OCI-LY7 (cell line): ENCODE measurements at regions not wholly inside any gene's neighbourhood (a gene's known extent, or its start where the extent isn't known, plus 50 kb on each side); places are given as distances from the start of the nearest gene placed in this dataset.

Experiments
- BruUV-seq: library from RNA; stranded (reverse); fragments of 400-500 nt; replicated peaks from 2 replicates; lab custom pipeline; 2021; lab: Mats Ljungman, UMichigan
- CTCF ChIA-PET: fragments of 300-600 bp; sonication (Branson Sonifier 250); formaldehyde crosslinking; loops from one replicate; lab custom pipeline; 2022; ENCODE audit warnings: antibody characterized with exemption; ENCODE audit not compliant: unreplicated experiment; lab: Charles Lee
- POLR2A ChIA-PET: fragments of 300-600 bp; sonication (Branson Sonifier 250); formaldehyde crosslinking; loops from one replicate; lab custom pipeline; 2022; ENCODE audit warnings: antibody characterized with exemption; lab: Charles Lee
- DNase-seq: peaks from one replicate; pipeline ENCODE4 v3.0.0-alpha.2; 2015; ENCODE audit warnings: low spot score
- H2AFZ ChIP-seq: fragments of 200-600 bp; sonication (generic), shearing (Covaris generic); 2 replicates; pipeline ENCODE4 v1.6.1; 2014; ENCODE audit warnings: mild to moderate bottlenecking, antibody characterized with exemption, low read length, moderate library complexity
- H3K27ac ChIP-seq: fragments of 200-600 bp; sonication (generic); 2 replicates; pipeline ENCODE4 v1.5.1; 2014; ENCODE audit warnings: mixed run types, low read depth, mild to moderate bottlenecking, moderate library complexity, low read length, inconsistent platforms; ENCODE audit not compliant: poor library complexity, severe bottlenecking
- H3K36me3 ChIP-seq: fragments of 200-600 bp; sonication (generic); 2 replicates; pipeline ENCODE4 v1.6.1; 2014; ENCODE audit warnings: mild to moderate bottlenecking, antibody characterized with exemption, low read length, moderate library complexity, mixed read lengths; ENCODE audit not compliant: insufficient read depth
- H3K4me1 ChIP-seq: fragments of 200-600 bp; sonication (generic); 2 replicates; pipeline ENCODE4 v1.5.1; 2014; ENCODE audit warnings: mild to moderate bottlenecking, low read length; ENCODE audit not compliant: insufficient read depth, poor library complexity, severe bottlenecking
- H3K4me2 ChIP-seq: fragments of 200-600 bp; sonication (generic); 2 replicates; pipeline ENCODE4 v1.6.1; 2014; ENCODE audit warnings: mild to moderate bottlenecking, low read length
- H3K4me3 ChIP-seq: fragments of 200-600 bp; sonication (generic); 2 replicates; pipeline ENCODE4 v1.5.1; 2014; ENCODE audit warnings: mild to moderate bottlenecking, low read depth, low read length; ENCODE audit not compliant: poor library complexity, severe bottlenecking
- H3K79me2 ChIP-seq: fragments of 200-600 bp; sonication (generic); 2 replicates; pipeline ENCODE4 v1.6.1; 2016; ENCODE audit warnings: low read depth, mild to moderate bottlenecking, low read length, moderate library complexity, mixed read lengths; ENCODE audit not compliant: insufficient read depth
- H3K9me2 ChIP-seq: fragments of 200-600 bp; sonication (generic); 2 replicates; pipeline ENCODE4 v1.6.1; 2016; ENCODE audit warnings: mild to moderate bottlenecking, low read length, mixed read lengths; ENCODE audit not compliant: insufficient read depth
- H3K9me3 ChIP-seq: fragments of 200-600 bp; sonication (generic); 2 replicates; pipeline ENCODE4 v1.6.1; 2014; ENCODE audit warnings: mild to moderate bottlenecking, mixed run types, low read length, mixed read lengths
- H4K20me1 ChIP-seq: fragments of 200-600 bp; sonication (generic); 2 replicates; pipeline ENCODE4 v1.6.1; 2014; ENCODE audit warnings: mild to moderate bottlenecking, antibody characterized with exemption, low read length, moderate library complexity, mixed read lengths; ENCODE audit not compliant: insufficient read depth
- CTCF ChIP-seq: fragments of 200-600 bp; sonication (generic); conservative IDR thresholded peaks from 2 replicates; pipeline ENCODE4 v1.5.1; 2014; ENCODE audit warnings: mild to moderate bottlenecking, antibody characterized with exemption, low read length, moderate library complexity, mixed read lengths
- EZH2phosphoT487 ChIP-seq: fragments of 200-600 bp; sonication (generic); IDR thresholded peaks from 2 replicates; pipeline ENCODE4 v1.6.1; 2018; ENCODE audit warnings: low read depth, borderline replicate concordance, mild to moderate bottlenecking, mixed run types, antibody characterized with exemption, low read length, moderate library complexity, mixed read lengths
- intact Hi-C: fragments of 100-400 bp; cut with micrococcal nuclease; formaldehyde crosslinking; loops from one replicate; pipeline ENCODE4 v1.10.0; 2022; ENCODE audit not compliant: unreplicated experiment

GRCh38 chr12:34348064-34348463 is 325.8 kb downstream of the ALG10 start:
- ChIA-PET POLR2A (no interaction called here), CTCF (no interaction called here)
- Histone ChIP-seq H3K27ac (no peak overlapping the region), H3K4me3 (no peak overlapping the region), H3K36me3 (no peaks in the 10 kb centered on the region), H3K4me2 (no peak overlapping the region), H2AFZ (no peak overlapping the region), H3K79me2 (no peaks in the 10 kb centered on the region), H3K9me2 (no peaks in the 10 kb centered on the region), H4K20me1 (no peaks in the 10 kb centered on the region), H3K4me1 (no peaks in the 10 kb centered on the region), H3K9me3 (no peaks in the 10 kb centered on the region)
- TF ChIP-seq CTCF (no peak), EZH2phosphoT487 (no peak)
- no TSS peak for BruUV-seq
- intact Hi-C loops: no loop called here
- no peak for DNase-seq

- Histone ChIP-seq H3K9me3 (no peaks in the 10 kb centered on the region), H3K4me1 (no peaks in the 10 kb centered on the region), H3K9me2 (no peaks in the 10 kb centered on the region), H3K36me3 (no peaks in the 10 kb centered on the region), H3K79me2 (no peaks in the 10 kb centered on the region), H3K4me3 (no peak overlapping the region), H3K27ac (no peak overlapping the region), H2AFZ (no peak overlapping the region), H4K20me1 (no peaks in the 10 kb centered on the region), H3K4me2 (no peak overlapping the region)
- ChIA-PET CTCF (no interaction called here), POLR2A (no interaction called here)
- no TSS peak for BruUV-seq
- intact Hi-C loops: no loop called here
- no peak for TF ChIP-seq EZH2phosphoT487
- TF ChIP-seq CTCF: no peak
- DNase-seq: no peak
These were observed 326.8 kb downstream of the ALG10 start for GRCh38 chr12:34348836-34349672.

- Histone ChIP-seq H3K4me1 (no peaks in the 10 kb centered on the region), H4K20me1 (no peaks in the 10 kb centered on the region), H3K36me3 (no peaks in the 10 kb centered on the region), H2AFZ (no peak overlapping the region), H3K9me2 (no peaks in the 10 kb centered on the region), H3K79me2 (no peaks in the 10 kb centered on the region), H3K27ac (no peak overlapping the region), H3K4me3 (no peak overlapping the region), H3K9me3 (no peaks in the 10 kb centered on the region), H3K4me2 (no peak overlapping the region)
- TF ChIP-seq EZH2phosphoT487 (no peak), CTCF (no peak)
- no peak for DNase-seq
- CTCF ChIA-PET: no interaction called here
- POLR2A ChIA-PET: no interaction called here
- intact Hi-C loops: no loop called here
- no TSS peak for BruUV-seq
These were observed 327.3 kb downstream of the ALG10 start for GRCh38 chr12:34349673-34349961.
